ENCODE measurements at regions not wholly inside any gene's neighbourhood (a gene's known extent, or its start where the extent isn't known, plus 50 kb on each side); places are given as distances from the start of the nearest gene placed in this dataset.

DNA sequence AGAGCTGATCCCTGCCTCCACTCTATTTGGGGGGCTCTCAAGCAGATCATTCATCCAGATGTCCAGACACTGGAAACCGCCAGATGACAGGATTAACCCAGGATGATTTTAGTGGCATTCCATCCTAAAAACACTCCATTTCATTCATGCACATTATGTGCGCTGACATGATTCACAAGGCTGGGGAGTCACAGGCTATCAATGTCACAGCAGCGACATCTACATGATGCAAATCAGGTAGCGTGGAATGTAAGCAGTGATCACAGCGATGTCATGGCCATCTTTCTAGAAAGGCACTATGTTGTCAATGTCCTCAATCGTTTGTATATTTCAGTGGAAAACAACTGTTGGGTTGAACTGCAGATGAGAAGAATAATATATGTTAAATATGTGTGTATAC lies 331.5 kb upstream of the MSX2 start:
- no peak for TF ChIP-seq CTCF (IDR thresholded peaks at IDR 0.05)
- TF ChIP-seq EZH2 (IDR thresholded peaks at IDR 0.05): no peak
- no peak for TF ChIP-seq EZH2phosphoT487 (IDR thresholded peaks at IDR 0.05)

Data from neural progenitor cell (in vitro differentiated cells).